ENCODE measurements at regions not wholly inside any gene's neighbourhood (a gene's known extent, or its start where the extent isn't known, plus 50 kb on each side); places are given as distances from the start of the nearest gene placed in this dataset.

- Histone ChIP-seq H3K4me3 (ENCODE audit: extremely low read depth in 1 of 4, insufficient read depth in 2 of 4, low read depth in 3 of 4, low read length in 4 of 4) (no peak overlapping the region), H3K23ac (ENCODE audit: insufficient read length) (no peak overlapping the region), H3K14ac (ENCODE audit: insufficient read length) (no peak overlapping the region), H2BK120ac (replicated peaks; ENCODE audit: low read depth, low read length) (no peak overlapping the region), H3K4me1 (replicated peaks in 1 of 4; ENCODE audit: control insufficient read depth in 3 of 4, insufficient read depth in 4 of 4, low read length in 3 of 4) (no peaks in the 10 kb centered on the region), H2AK5ac (ENCODE audit: low read depth, low read length) (no peak overlapping the region), H3K79me2 (ENCODE audit: control insufficient read depth in 1 of 2, insufficient read depth in 2 of 2, low read length in 2 of 2) (no peaks in the 10 kb centered on the region), H4K8ac (ENCODE audit: extremely low read depth, insufficient read depth, low read length) (no peak overlapping the region), H3K27ac (ENCODE audit: low read depth, low read length) (no peak overlapping the region), H2BK12ac (ENCODE audit: low read depth, low read length) (no peak overlapping the region), H2AFZ (ENCODE audit: low read length) (no peak overlapping the region), H4K20me1 (replicated peaks in 1 of 2; ENCODE audit: control insufficient read depth in 1 of 2, insufficient read depth in 2 of 2, low read length in 2 of 2) (no peaks in the 10 kb centered on the region), H3K56ac (replicated peaks; ENCODE audit: insufficient read length, low read depth, low read length) (no peak overlapping the region), H3K4ac (replicated peaks; ENCODE audit: insufficient read length, low read depth, low read length) (no peak overlapping the region), H3K18ac (ENCODE audit: extremely low read depth, low read length) (no peak overlapping the region), H2BK5ac (ENCODE audit: low read depth, low read length) (no peak overlapping the region), H4K91ac (replicated peaks; ENCODE audit: insufficient read length, low read length) (no peak overlapping the region), H3K4me2 (ENCODE audit: insufficient read depth in 1 of 2, low read depth in 2 of 2, low read length in 2 of 2) (no peak overlapping the region), H3K36me3 (ENCODE audit: control insufficient read depth in 2 of 4, insufficient read depth in 4 of 4, low read length in 3 of 4) (no peaks in the 10 kb centered on the region), H3K79me1 (ENCODE audit: low read depth, low read length) (no peaks in the 10 kb centered on the region), H3K23me2 (ENCODE audit: low read depth, low read length) (no peaks in the 10 kb centered on the region), H3K9ac (replicated peaks in 1 of 4; ENCODE audit: extremely low read depth in 1 of 4, low read depth in 3 of 4, low read length in 3 of 4) (no peak overlapping the region), H3K27me3 (replicated peaks in 1 of 4; ENCODE audit: control insufficient read depth in 3 of 4, extremely low read depth in 1 of 4, insufficient read depth in 3 of 4, low read length in 3 of 4) (no peaks in the 10 kb centered on the region), H2BK20ac (ENCODE audit: low read length) (no peak overlapping the region), H4K5ac (ENCODE audit: insufficient read length, low read depth, low read length) (no peak overlapping the region), H3K9me3 (ENCODE audit: insufficient read depth in 2 of 2, low read depth in 1 of 2, low read length in 1 of 2) (no peaks in the 10 kb centered on the region), H2BK15ac (ENCODE audit: low read length) (no peak overlapping the region)
- TF ChIP-seq TBP (IDR thresholded peaks at IDR 0.05; ENCODE audit: low read depth, low read length) (no peak), CHD2 (IDR thresholded peaks at IDR 0.05; ENCODE audit: low read length) (no peak), CTBP2 (IDR thresholded peaks at IDR 0.05; ENCODE audit: borderline replicate concordance, insufficient read depth, insufficient read length, low read length) (no peak), ATF3 (IDR thresholded peaks at IDR 0.05; ENCODE audit: insufficient read depth, low read depth, low read length) (no peak), SIN3A (conservative IDR thresholded peaks at IDR 0.05 in 1 of 2, IDR thresholded peaks at IDR 0.05 in 1 of 2; ENCODE audit: low read depth in 1 of 2, low read length in 2 of 2) (no peak), GABPA (IDR thresholded peaks at IDR 0.05; ENCODE audit: borderline replicate concordance, insufficient read depth, low read length) (no peak), ASH2L (IDR thresholded peaks at IDR 0.05; ENCODE audit: low read length) (no peak), NANOG (IDR thresholded peaks at IDR 0.05; ENCODE audit: insufficient read depth, low read depth, low read length, poor library complexity, severe bottlenecking) (no peak), CBX5 (IDR thresholded peaks at IDR 0.05; ENCODE audit: low read depth, low read length) (no peak), EGR1 (IDR thresholded peaks at IDR 0.05; ENCODE audit: borderline replicate concordance, low read depth, low read length) (no peak), BCL11A (IDR thresholded peaks at IDR 0.05; ENCODE audit: low read depth in 2 of 2, low read length in 2 of 2) (no peak), CBX8 (IDR thresholded peaks at IDR 0.05; ENCODE audit: borderline replicate concordance, low read depth, low read length) (no peak)
- POLR2A ChIA-PET (ENCODE audit: partially characterized antibody) = no interaction called here
- 89% methylated on average over 16 of the region's 17 CpGs; no CpG with 5 or more reads in 1 of the 2 experiments for WGBS, 2 experiments (ENCODE audit: extremely low coverage in 1 of 2, insufficient coverage in 1 of 2, insufficient read length in 1 of 2, insufficient replicate concordance in 2 of 2, low coverage in 1 of 2, low lambda C conversion rate in 2 of 2, missing lambda C conversion rate in 1 of 2)
- CTCF ChIA-PET (ENCODE audit: partially characterized antibody) = interaction anchor here (1.0 to 2.3 kb wide), 4 partner anchors 9 to 165 kb away, joined by 3 to 13 read pairs (median 6); no protein-coding TSS in a partner anchor
- FAIRE-seq (no peak), DNase-seq (ENCODE audit: low read depth in 1 of 2, low spot score in 2 of 2) (no peak)
Observed at GRCh38 chr7:26534649-26535482, 243.2 kb downstream of the SNX10 start.
